Prostate gland (tissue), 2 donors: ENCODE measurements at regions not wholly inside any gene's neighbourhood (a gene's known extent, or its start where the extent isn't known, plus 50 kb on each side); places are given as distances from the start of the nearest gene placed in this dataset.

Experiments
- POLR2AphosphoS5 ChIP-seq: sonication (generic); formaldehyde crosslinking; IDR thresholded peaks from one replicate; pipeline ENCODE4 v1.6.1; 2017; ENCODE audit warnings: antibody characterized with exemption
- TF ChIP-seq, protein P1 (sequence below), 4 experiments: fragments of 200-600 bp in 2 of 4; fragments of 450-650 bp in 2 of 4; sonication (generic) in 2 of 4; IDR thresholded peaks; 1 replicate in 3 of 4; 2 replicates in 1 of 4; pipeline ENCODE4 v1.5.1; 2016 to 2019; ENCODE audit warnings: antibody characterized with exemption in 4 of 4, mild to moderate bottlenecking in 2 of 4, moderate library complexity in 2 of 4

DNA sequence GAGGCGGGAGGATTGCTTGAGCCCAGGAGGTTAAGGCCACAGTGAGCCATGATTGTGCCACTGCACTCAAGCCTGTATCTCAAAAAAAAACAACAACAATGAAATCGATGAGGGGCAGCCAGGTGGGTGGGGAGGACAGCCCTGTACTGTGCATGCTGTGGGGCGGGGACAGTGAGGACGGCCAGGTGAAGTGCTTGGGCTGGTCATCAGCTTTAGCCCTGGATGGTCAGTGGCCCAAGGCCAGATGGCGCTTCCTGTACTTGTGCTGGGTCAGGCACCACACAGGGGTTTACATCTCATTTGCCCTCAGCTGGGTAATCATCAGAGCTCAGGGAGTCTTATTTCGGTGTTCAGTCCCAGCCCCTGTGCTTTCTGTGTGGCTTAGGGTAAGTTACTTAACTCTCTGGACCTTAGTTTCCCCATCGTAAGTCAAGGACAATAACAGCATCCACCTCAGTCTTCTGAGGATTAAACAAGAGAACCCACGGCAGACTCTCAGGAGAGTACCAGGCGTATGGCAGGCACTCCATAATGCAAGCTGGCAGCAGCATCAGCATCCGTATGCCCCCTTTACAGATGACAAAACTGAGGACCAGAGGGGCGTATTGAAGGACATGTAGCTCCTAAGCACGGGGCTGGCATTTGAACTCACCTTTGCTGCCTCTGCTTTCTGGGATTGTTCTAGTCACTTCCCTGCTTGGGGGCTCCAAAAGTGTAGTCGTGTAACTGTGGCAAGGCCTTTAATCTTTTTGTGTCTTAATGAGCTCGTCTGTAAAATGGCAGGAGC lies 71.9 kb downstream of the SLC25A47 start:
- TF ChIP-seq, protein P1, sequence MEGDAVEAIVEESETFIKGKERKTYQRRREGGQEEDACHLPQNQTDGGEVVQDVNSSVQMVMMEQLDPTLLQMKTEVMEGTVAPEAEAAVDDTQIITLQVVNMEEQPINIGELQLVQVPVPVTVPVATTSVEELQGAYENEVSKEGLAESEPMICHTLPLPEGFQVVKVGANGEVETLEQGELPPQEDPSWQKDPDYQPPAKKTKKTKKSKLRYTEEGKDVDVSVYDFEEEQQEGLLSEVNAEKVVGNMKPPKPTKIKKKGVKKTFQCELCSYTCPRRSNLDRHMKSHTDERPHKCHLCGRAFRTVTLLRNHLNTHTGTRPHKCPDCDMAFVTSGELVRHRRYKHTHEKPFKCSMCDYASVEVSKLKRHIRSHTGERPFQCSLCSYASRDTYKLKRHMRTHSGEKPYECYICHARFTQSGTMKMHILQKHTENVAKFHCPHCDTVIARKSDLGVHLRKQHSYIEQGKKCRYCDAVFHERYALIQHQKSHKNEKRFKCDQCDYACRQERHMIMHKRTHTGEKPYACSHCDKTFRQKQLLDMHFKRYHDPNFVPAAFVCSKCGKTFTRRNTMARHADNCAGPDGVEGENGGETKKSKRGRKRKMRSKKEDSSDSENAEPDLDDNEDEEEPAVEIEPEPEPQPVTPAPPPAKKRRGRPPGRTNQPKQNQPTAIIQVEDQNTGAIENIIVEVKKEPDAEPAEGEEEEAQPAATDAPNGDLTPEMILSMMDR (IDR thresholded peaks at IDR 0.05) = no peak
- no peak for TF ChIP-seq POLR2AphosphoS5
